ENCODE measurements at regions not wholly inside any gene's neighbourhood (a gene's known extent, or its start where the extent isn't known, plus 50 kb on each side); places are given as distances from the start of the nearest gene placed in this dataset.
"Not testable (repeated sequence)": the region's sequence is repeated elsewhere in the genome, so short reads cannot be mapped to it uniquely, and the experiment has no call there.

- not testable (repeated sequence) for ATAC-seq (ENCODE audit: low read depth); H3K4me3 ChIP-seq (ENCODE audit: severe bottlenecking); H3K4me1 ChIP-seq (ENCODE audit: insufficient read depth, poor library complexity, severe bottlenecking); H3K27me3 ChIP-seq (ENCODE audit: insufficient read depth, poor library complexity, severe bottlenecking); H3K9me3 ChIP-seq (ENCODE audit: severe bottlenecking); H3K27ac ChIP-seq (ENCODE audit: poor library complexity, severe bottlenecking); H3K36me3 ChIP-seq (ENCODE audit: low read depth); DNase-seq (ENCODE audit: low spot score)
Measured at GRCh38 chr1:224038832-224039231, 75.1 kb upstream of the FBXO28 start.

GRCh38 chr1:224037362-224037761 lies 76.5 kb upstream of the FBXO28 start:
- H3K4me3 ChIP-seq (ENCODE audit: severe bottlenecking); H3K9me3 ChIP-seq (ENCODE audit: severe bottlenecking); DNase-seq (ENCODE audit: low spot score); H3K27me3 ChIP-seq (ENCODE audit: insufficient read depth, poor library complexity, severe bottlenecking); H3K27ac ChIP-seq (ENCODE audit: poor library complexity, severe bottlenecking); H3K4me1 ChIP-seq (ENCODE audit: insufficient read depth, poor library complexity, severe bottlenecking); H3K36me3 ChIP-seq (ENCODE audit: low read depth); ATAC-seq (ENCODE audit: low read depth): not testable (repeated sequence)

- not testable (repeated sequence) for DNase-seq (ENCODE audit: low spot score); H3K27ac ChIP-seq (ENCODE audit: poor library complexity, severe bottlenecking); ATAC-seq (ENCODE audit: low read depth); H3K4me1 ChIP-seq (ENCODE audit: insufficient read depth, poor library complexity, severe bottlenecking); H3K36me3 ChIP-seq (ENCODE audit: low read depth); H3K4me3 ChIP-seq (ENCODE audit: severe bottlenecking); H3K9me3 ChIP-seq (ENCODE audit: severe bottlenecking); H3K27me3 ChIP-seq (ENCODE audit: insufficient read depth, poor library complexity, severe bottlenecking)
Measured at GRCh38 chr1:224032608-224033276, 81.2 kb upstream of the FBXO28 start.

- H3K36me3 ChIP-seq (ENCODE audit: low read depth); H3K4me1 ChIP-seq (ENCODE audit: insufficient read depth, poor library complexity, severe bottlenecking); H3K27ac ChIP-seq (ENCODE audit: poor library complexity, severe bottlenecking); H3K9me3 ChIP-seq (ENCODE audit: severe bottlenecking); DNase-seq (ENCODE audit: low spot score); H3K4me3 ChIP-seq (ENCODE audit: severe bottlenecking); H3K27me3 ChIP-seq (ENCODE audit: insufficient read depth, poor library complexity, severe bottlenecking): not testable (repeated sequence)
- peak; percentile 41; the same call in 1 of the 3 replicates for ATAC-seq (ENCODE audit: low read depth)
Measured at GRCh38 chr1:224031986-224032385, 81.9 kb upstream of the FBXO28 start.

- not testable (repeated sequence) for DNase-seq (ENCODE audit: low spot score); H3K4me3 ChIP-seq (ENCODE audit: severe bottlenecking); H3K27me3 ChIP-seq (ENCODE audit: insufficient read depth, poor library complexity, severe bottlenecking); H3K36me3 ChIP-seq (ENCODE audit: low read depth); H3K9me3 ChIP-seq (ENCODE audit: severe bottlenecking); H3K27ac ChIP-seq (ENCODE audit: poor library complexity, severe bottlenecking); H3K4me1 ChIP-seq (ENCODE audit: insufficient read depth, poor library complexity, severe bottlenecking); ATAC-seq (ENCODE audit: low read depth)
Measured at GRCh38 chr1:224030257-224030656, 83.7 kb upstream of the FBXO28 start.

- peak; percentile 67 for ATAC-seq (ENCODE audit: low read depth)
- H3K27ac ChIP-seq (ENCODE audit: poor library complexity, severe bottlenecking); H3K36me3 ChIP-seq (ENCODE audit: low read depth); H3K4me1 ChIP-seq (ENCODE audit: insufficient read depth, poor library complexity, severe bottlenecking); H3K4me3 ChIP-seq (ENCODE audit: severe bottlenecking); DNase-seq (ENCODE audit: low spot score); H3K27me3 ChIP-seq (ENCODE audit: insufficient read depth, poor library complexity, severe bottlenecking); H3K9me3 ChIP-seq (ENCODE audit: severe bottlenecking): not testable (repeated sequence)
Measured at GRCh38 chr1:224029286-224030025, 84.5 kb upstream of the FBXO28 start.

GRCh38 chr1:224028802-224029201 lies 85.1 kb upstream of the FBXO28 start:
- not testable (repeated sequence) for ATAC-seq (ENCODE audit: low read depth); H3K27ac ChIP-seq (ENCODE audit: poor library complexity, severe bottlenecking); H3K4me1 ChIP-seq (ENCODE audit: insufficient read depth, poor library complexity, severe bottlenecking); H3K9me3 ChIP-seq (ENCODE audit: severe bottlenecking); DNase-seq (ENCODE audit: low spot score); H3K27me3 ChIP-seq (ENCODE audit: insufficient read depth, poor library complexity, severe bottlenecking); H3K4me3 ChIP-seq (ENCODE audit: severe bottlenecking); H3K36me3 ChIP-seq (ENCODE audit: low read depth)

- not testable (repeated sequence) for H3K27ac ChIP-seq (ENCODE audit: poor library complexity, severe bottlenecking); H3K36me3 ChIP-seq (ENCODE audit: low read depth); H3K4me3 ChIP-seq (ENCODE audit: severe bottlenecking); ATAC-seq (ENCODE audit: low read depth); H3K9me3 ChIP-seq (ENCODE audit: severe bottlenecking); H3K4me1 ChIP-seq (ENCODE audit: insufficient read depth, poor library complexity, severe bottlenecking); H3K27me3 ChIP-seq (ENCODE audit: insufficient read depth, poor library complexity, severe bottlenecking); DNase-seq (ENCODE audit: low spot score)
Measured at GRCh38 chr1:224023122-224023521, 90.8 kb upstream of the FBXO28 start.

- ATAC-seq (ENCODE audit: low read depth); H3K9me3 ChIP-seq (ENCODE audit: severe bottlenecking); H3K4me3 ChIP-seq (ENCODE audit: severe bottlenecking); H3K27ac ChIP-seq (ENCODE audit: poor library complexity, severe bottlenecking); H3K36me3 ChIP-seq (ENCODE audit: low read depth); H3K4me1 ChIP-seq (ENCODE audit: insufficient read depth, poor library complexity, severe bottlenecking); DNase-seq (ENCODE audit: low spot score); H3K27me3 ChIP-seq (ENCODE audit: insufficient read depth, poor library complexity, severe bottlenecking): not testable (repeated sequence)
Measured at GRCh38 chr1:224022249-224022970, 91.5 kb upstream of the FBXO28 start.

GRCh38 chr1:224019866-224020265 lies 94.0 kb upstream of the FBXO28 start:
- H3K9me3 ChIP-seq (ENCODE audit: severe bottlenecking); H3K27ac ChIP-seq (ENCODE audit: poor library complexity, severe bottlenecking): not testable (repeated sequence)

GRCh38 chr1:224015782-224016181 lies 98.1 kb upstream of the FBXO28 start:
- H3K27ac ChIP-seq (ENCODE audit: poor library complexity, severe bottlenecking); H3K27me3 ChIP-seq (ENCODE audit: insufficient read depth, poor library complexity, severe bottlenecking); ATAC-seq (ENCODE audit: low read depth); H3K36me3 ChIP-seq (ENCODE audit: low read depth); H3K4me1 ChIP-seq (ENCODE audit: insufficient read depth, poor library complexity, severe bottlenecking); H3K9me3 ChIP-seq (ENCODE audit: severe bottlenecking); H3K4me3 ChIP-seq (ENCODE audit: severe bottlenecking); DNase-seq (ENCODE audit: low spot score): not testable (repeated sequence)

More at GRCh38 chr1:224019866-224020265, 94.0 kb upstream of the FBXO28 start:
- not testable (repeated sequence) for H3K4me1 ChIP-seq (ENCODE audit: insufficient read depth, poor library complexity, severe bottlenecking); H3K27me3 ChIP-seq (ENCODE audit: insufficient read depth, poor library complexity, severe bottlenecking); H3K36me3 ChIP-seq (ENCODE audit: low read depth); H3K4me3 ChIP-seq (ENCODE audit: severe bottlenecking); ATAC-seq (ENCODE audit: low read depth); DNase-seq (ENCODE audit: low spot score)

All from RWPE2 (cell line).